Fibroblast of lung (primary cell): ENCODE measurements at regions not wholly inside any gene's neighbourhood (a gene's known extent, or its start where the extent isn't known, plus 50 kb on each side); places are given as distances from the start of the nearest gene placed in this dataset.

Experiments
- DNase-seq, 2 donors: peaks; one replicate each; pipeline versions ENCODE4 v3.0.0 to v3.0.0-alpha.2; 2010; ENCODE audit warnings: low read depth in 2 of 2
- H2AFZ ChIP-seq: 2 replicates; pipeline ENCODE4 v1.5.1; 2012; ENCODE audit warnings: low read length, control low read depth, inconsistent platforms
- H3K27ac ChIP-seq: 2 replicates; pipeline ENCODE4 v1.5.1; 2011; ENCODE audit warnings: low read length, control low read depth; ENCODE audit not compliant: insufficient read depth
- H3K27me3 ChIP-seq: 2 replicates; pipeline ENCODE4 v1.5.1; 2011; ENCODE audit warnings: mild to moderate bottlenecking, low read length; ENCODE audit not compliant: control insufficient read depth, insufficient read depth
- H3K36me3 ChIP-seq: 2 replicates; pipeline ENCODE4 v1.5.1; 2011; ENCODE audit warnings: low read length; ENCODE audit not compliant: control insufficient read depth, insufficient read depth
- H3K4me1 ChIP-seq: 2 replicates; pipeline ENCODE4 v1.5.1; 2011; ENCODE audit warnings: low read length; ENCODE audit not compliant: control insufficient read depth, insufficient read depth; ENCODE audit errors: extremely low read depth
- H3K4me2 ChIP-seq: 2 replicates; pipeline ENCODE4 v1.5.1; 2011; ENCODE audit warnings: low read length, control low read depth; ENCODE audit not compliant: insufficient read depth; ENCODE audit errors: extremely low read depth
- H3K4me3 ChIP-seq, 4 experiments: fragments of 200-600 bp in 1 of 4; sonication (generic) in 1 of 4; replicated peaks in 1 of 4; 2 replicates each; pipeline ENCODE4 v1.5.1; 2011 to 2016; ENCODE audit warnings: low read length in 4 of 4, low read depth in 3 of 4, mild to moderate bottlenecking in 3 of 4, control low read depth in 2 of 4, inconsistent platforms in 1 of 4, mixed read lengths in 1 of 4; ENCODE audit not compliant: insufficient read depth in 1 of 4; ENCODE audit errors: control extremely low read depth in 1 of 4
- H3K79me2 ChIP-seq: 2 replicates; pipeline ENCODE4 v1.5.1; 2012; ENCODE audit warnings: mild to moderate bottlenecking, low read length, inconsistent platforms; ENCODE audit not compliant: control insufficient read depth, insufficient read depth
- H3K9ac ChIP-seq: 2 replicates; pipeline ENCODE4 v1.5.1; 2011; ENCODE audit warnings: mild to moderate bottlenecking, low read length, control low read depth; ENCODE audit not compliant: insufficient read depth
- H3K9me3 ChIP-seq: 2 replicates; pipeline ENCODE4 v1.5.1; 2012; ENCODE audit warnings: low read depth, low read length; ENCODE audit not compliant: control insufficient read depth, insufficient read depth
- H4K20me1 ChIP-seq: 2 replicates; pipeline ENCODE4 v1.5.1; 2011; ENCODE audit warnings: low read length; ENCODE audit not compliant: control insufficient read depth, insufficient read depth; ENCODE audit errors: extremely low read depth
- EZH2 ChIP-seq: IDR thresholded peaks from 2 replicates; pipeline ENCODE4 v1.5.1; 2012; ENCODE audit warnings: low read length, control low read depth, mild to moderate bottlenecking; ENCODE audit errors: missing control alignments
- TF ChIP-seq, protein P1 (sequence below), 2 donors: IDR thresholded peaks in 1 of 2; conservative IDR thresholded peaks in 1 of 2; 1 replicate in 1 of 2; 2 replicates in 1 of 2; pipeline ENCODE4 v1.5.1; 2011 to 2012; ENCODE audit warnings: low read length in 2 of 2, control low read depth in 1 of 2, inconsistent platforms in 1 of 2, low read depth in 1 of 2, mild to moderate bottlenecking in 1 of 2

DNA sequence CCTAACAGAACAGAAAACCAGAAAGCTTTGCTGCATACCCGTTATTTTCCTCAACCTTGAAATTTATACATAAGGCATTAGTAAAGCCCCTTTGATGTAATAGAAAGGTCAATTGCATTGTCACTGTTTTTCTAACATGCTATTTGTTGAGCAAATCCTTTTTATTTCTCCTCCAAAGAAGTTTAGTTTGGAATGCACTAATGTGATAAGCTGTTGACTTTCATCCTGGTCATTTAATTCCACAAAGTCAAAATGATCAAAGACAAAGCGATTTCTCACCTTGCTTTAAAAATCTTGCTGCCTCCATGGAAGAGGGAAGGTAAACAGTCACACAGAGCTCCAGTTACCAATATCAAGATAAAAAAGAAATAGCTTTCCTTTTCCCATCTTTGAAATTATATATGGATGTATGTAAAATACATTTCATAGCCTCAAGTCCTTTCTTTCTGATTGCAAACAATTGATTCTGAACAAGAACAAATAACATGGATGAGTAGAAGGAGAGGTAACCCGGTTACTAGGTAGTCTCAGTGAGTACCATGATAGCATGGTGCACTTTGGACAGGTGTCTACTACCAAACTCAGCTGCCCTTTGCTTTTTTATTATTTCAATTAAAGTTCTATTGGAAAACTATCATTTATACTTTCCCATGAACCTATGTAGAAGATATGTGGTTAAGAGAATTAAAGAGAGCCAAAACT is 452.7 kb downstream of the STK39 start:
- Histone ChIP-seq H3K9ac (no peak overlapping the region), H3K27ac (no peak overlapping the region), H3K4me1 (no peaks in the 10 kb centered on the region), H3K27me3 (no peaks in the 10 kb centered on the region), H3K4me3 (no peak overlapping the region), H2AFZ (no peak overlapping the region), H4K20me1 (no peaks in the 10 kb centered on the region), H3K36me3 (no peaks in the 10 kb centered on the region), H3K9me3 (no peaks in the 10 kb centered on the region), H3K79me2 (no peaks in the 10 kb centered on the region), H3K4me2 (no peak overlapping the region)
- DNase-seq = no peak
- no peak for TF ChIP-seq EZH2
- TF ChIP-seq, protein P1, sequence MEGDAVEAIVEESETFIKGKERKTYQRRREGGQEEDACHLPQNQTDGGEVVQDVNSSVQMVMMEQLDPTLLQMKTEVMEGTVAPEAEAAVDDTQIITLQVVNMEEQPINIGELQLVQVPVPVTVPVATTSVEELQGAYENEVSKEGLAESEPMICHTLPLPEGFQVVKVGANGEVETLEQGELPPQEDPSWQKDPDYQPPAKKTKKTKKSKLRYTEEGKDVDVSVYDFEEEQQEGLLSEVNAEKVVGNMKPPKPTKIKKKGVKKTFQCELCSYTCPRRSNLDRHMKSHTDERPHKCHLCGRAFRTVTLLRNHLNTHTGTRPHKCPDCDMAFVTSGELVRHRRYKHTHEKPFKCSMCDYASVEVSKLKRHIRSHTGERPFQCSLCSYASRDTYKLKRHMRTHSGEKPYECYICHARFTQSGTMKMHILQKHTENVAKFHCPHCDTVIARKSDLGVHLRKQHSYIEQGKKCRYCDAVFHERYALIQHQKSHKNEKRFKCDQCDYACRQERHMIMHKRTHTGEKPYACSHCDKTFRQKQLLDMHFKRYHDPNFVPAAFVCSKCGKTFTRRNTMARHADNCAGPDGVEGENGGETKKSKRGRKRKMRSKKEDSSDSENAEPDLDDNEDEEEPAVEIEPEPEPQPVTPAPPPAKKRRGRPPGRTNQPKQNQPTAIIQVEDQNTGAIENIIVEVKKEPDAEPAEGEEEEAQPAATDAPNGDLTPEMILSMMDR (conservative IDR thresholded peaks at IDR 0.05 in 1 of 2, IDR thresholded peaks at IDR 0.05 in 1 of 2; ENCODE audit: low read depth in 1 of 2, low read length in 2 of 2) = no peak

DNA sequence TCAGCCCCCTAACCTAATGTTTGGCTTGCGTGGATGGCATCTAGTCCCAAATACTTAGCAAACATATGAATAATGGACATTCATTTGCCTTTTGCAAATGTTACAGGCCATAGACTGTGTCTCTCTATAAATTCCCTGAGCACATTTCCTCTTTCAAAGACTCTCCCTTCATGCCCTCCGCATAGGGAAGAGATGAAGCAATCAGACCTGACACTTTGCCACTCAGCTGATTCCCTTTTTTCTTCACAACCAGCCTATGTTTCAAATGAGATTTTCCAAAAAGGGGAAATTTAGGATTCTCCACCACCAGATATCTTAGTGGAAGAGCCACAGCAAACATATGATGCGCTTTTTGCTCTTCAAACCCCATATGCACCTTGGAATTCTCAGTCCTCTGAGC is 453.7 kb downstream of the STK39 start:
- Histone ChIP-seq H3K36me3 (no peaks in the 10 kb centered on the region), H3K4me2 (no peak overlapping the region), H3K4me3 (no peak overlapping the region), H3K27ac (no peak overlapping the region), H2AFZ (no peak overlapping the region), H3K4me1 (no peaks in the 10 kb centered on the region), H3K9me3 (no peaks in the 10 kb centered on the region), H3K27me3 (no peaks in the 10 kb centered on the region), H3K9ac (no peak overlapping the region), H3K79me2 (no peaks in the 10 kb centered on the region), H4K20me1 (no peaks in the 10 kb centered on the region)
- TF ChIP-seq, protein P1 (conservative IDR thresholded peaks at IDR 0.05 in 1 of 2, IDR thresholded peaks at IDR 0.05 in 1 of 2; ENCODE audit: low read depth in 1 of 2, low read length in 2 of 2) = no peak
- no peak for TF ChIP-seq EZH2
- DNase-seq = no peak

DNA sequence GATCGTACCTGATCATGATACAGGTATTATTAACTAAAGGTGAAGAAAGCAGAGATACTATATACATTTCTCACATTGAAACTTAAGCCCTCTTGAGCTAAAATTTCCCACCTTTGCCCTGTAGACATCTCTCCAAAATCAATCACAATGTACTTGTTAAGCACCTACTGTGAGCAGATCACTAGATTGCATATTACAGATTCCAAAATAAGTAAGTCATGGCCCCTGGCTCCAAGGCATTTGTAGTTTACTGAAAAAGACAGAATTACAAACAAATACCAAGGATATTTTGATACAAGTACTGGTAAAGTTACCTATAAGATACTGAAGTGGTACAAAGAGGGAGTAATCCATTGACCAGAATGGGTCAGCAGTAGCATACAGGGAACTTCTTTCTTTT is 455.3 kb downstream of the STK39 start:
- H3K4me2 ChIP-seq = no peak overlapping the region
- H3K9me3 ChIP-seq = no peaks in the 10 kb centered on the region
- no peak for DNase-seq
- H3K4me3 ChIP-seq = no peak overlapping the region
- no peaks in the 10 kb centered on the region for H3K4me1 ChIP-seq
- H2AFZ ChIP-seq = no peak overlapping the region
- no peak for TF ChIP-seq EZH2
- TF ChIP-seq, protein P1 (conservative IDR thresholded peaks at IDR 0.05 in 1 of 2, IDR thresholded peaks at IDR 0.05 in 1 of 2; ENCODE audit: low read depth in 1 of 2, low read length in 2 of 2) = no peak
- no peaks in the 10 kb centered on the region for H3K27me3 ChIP-seq
- no peaks in the 10 kb centered on the region for H3K36me3 ChIP-seq
- H3K9ac ChIP-seq = no peak overlapping the region
- H4K20me1 ChIP-seq = no peaks in the 10 kb centered on the region
- H3K79me2 ChIP-seq = no peaks in the 10 kb centered on the region
- H3K27ac ChIP-seq = no peak overlapping the region
